ENCODE measurements at regions not wholly inside any gene's neighbourhood (a gene's known extent, or its start where the extent isn't known, plus 50 kb on each side); places are given as distances from the start of the nearest gene placed in this dataset.

DNA sequence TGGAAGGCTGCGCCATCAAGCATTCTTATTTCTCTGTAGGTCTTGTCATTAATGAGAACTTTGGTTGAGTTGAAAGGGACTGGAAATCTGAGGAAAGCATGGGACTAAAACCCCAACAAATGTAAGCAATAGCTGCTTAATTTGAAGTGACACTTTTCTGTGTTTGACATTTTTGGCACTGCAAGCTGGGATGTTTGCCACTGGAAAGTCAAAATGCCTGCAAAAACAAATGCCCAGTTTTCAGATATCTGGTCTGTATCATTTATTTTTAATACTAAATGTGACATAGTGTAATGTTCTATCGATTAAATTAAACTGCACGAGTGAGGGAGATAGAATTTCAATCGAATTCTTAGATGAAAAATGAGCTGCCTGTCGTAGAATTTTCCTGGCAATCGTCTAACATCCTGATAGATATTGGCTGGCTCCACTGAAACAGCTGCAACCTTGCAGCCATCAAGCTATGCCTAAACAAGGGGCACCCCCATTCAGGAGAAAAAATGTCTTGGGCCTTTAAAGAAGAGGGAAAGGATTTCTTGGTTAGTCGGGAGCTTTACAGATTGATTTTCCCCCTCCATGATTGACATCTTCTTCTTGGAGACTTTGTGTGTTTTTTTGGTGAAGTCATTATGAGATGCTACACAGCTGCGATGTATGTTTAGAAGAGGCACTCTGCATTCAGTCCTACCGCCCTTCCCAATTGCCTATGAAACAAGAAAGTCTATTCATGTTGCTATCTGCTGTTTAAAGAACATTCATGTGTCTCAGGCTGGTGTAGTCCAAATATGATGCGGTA is 316.7 kb upstream of the TBL1XR1 start:
- DNase-seq = peak; percentile 65

DNA sequence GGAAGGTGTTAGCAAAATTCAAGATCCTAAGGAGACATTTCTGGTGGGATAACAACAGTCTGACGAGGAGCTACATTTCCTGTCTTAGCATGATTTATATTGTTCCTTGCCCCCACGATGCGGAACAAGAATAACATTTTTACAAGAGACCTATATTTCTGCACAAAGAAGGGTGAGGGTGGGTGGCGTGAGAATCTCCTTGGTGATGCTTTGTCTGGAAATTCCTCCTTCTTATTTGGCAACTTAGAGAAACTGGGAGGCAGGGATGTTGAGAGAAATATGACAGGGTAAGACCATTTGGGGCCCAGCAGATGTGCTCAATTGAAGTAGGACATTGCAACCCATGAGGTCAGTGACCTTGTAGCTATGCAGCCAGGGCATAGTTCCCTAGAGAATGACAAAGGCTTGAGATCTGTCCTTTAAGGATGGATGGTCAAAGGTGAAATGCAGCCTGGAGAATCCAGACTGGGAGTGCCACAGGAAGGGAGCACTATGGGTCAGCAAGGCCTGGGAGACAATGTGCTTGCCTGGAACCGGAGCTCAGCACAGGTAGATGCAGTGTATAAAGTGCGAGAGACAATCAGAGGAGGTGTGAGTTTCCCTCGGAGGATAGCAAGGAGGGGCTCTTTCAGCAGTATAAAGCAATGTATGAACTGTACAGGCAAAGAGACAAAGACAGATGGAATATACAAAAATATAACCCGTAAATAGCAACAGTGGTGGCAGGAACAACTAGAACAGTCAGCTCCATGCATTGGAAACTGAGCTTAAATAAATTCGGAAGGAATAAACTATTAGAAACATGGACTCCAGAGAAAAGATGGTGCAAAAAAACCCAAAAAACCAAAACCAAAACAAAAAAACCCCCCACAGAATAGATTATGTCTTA is 317.6 kb upstream of the TBL1XR1 start:
- no peak for DNase-seq

- no peak for DNase-seq
These were observed 318.5 kb upstream of the TBL1XR1 start for GRCh38 chr3:177515786-177516157.

- peak; percentile 48 for DNase-seq
These were observed 319.1 kb upstream of the TBL1XR1 start for GRCh38 chr3:177516158-177517011.

GRCh38 chr3:177517906-177518305 is 320.6 kb upstream of the TBL1XR1 start:
- DNase-seq = no peak

DNA sequence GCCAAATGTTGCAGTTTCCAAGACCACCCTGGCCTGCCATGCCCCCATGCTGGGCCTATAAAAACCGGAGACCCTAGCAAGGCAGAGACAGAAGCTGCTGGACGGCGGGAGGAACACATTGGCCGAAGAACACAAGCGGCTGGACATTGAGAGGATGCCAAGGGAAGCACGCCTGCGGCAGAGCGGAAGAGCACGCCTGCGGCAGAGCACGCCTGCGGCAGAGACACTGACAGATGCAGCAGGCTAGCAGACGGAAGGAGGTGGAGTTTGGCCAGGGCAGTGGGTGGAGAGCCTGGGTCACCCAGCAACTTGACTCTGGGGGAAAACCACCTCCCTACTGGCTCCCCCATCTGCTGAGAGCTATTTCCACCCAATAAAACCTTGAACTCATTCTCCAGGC is 322.3 kb upstream of the TBL1XR1 start:
- DNase-seq = no peak

GRCh38 chr3:177521305-177521704 is 324.0 kb upstream of the TBL1XR1 start:
- DNase-seq = no peak

- no peak for DNase-seq
These were observed 324.8 kb upstream of the TBL1XR1 start for GRCh38 chr3:177522051-177522450.

DNA sequence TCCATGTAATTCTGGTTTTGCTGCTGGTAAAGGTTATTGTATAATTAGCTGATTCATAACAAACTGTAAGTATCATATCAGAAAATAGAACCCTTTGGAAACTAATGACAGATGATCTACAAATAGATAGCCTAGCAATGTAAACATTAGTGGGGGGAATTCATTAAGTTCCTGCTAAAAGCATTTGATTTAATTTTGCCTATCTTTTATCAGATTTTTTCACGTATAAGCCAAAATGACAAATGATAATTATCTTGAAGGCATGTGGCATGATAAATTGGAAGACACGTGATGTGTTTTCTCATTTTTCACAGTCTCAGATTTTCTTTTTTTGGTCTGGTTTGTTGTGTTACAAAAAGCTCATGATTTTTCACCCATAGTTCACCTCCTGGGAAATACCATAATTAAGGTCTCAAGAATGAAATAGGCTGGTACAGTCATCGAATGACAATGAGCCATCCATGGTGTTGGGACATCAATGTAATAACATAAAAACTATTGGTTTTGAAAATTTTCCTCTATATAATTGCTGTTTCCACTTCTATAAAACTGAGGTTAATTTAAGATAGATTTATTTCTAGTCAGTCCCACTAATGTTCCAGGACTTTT is 325.9 kb upstream of the TBL1XR1 start:
- no peak for DNase-seq

GRCh38 chr3:177523872-177524438 is 326.7 kb upstream of the TBL1XR1 start:
- DNase-seq = no peak

DNA sequence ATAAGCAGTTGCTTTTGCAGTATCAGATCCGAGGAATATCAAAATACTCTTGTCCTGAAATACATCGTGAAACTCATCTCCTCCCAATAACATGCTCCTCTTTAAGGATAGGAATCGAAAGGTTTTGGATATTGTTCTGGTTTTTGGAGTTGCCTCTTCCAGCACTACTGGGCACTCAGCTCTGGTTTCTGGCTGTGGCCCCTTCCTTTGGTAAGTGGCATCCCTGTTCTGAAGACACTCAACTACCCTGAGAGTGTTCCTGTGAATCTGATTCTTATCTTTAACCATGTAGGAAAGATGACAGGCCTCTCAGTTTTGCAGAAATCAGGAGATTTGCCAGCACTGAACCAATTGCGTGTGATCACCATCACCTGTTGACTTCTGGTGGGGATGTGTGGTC is 327.5 kb upstream of the TBL1XR1 start:
- DNase-seq = no peak

DNA sequence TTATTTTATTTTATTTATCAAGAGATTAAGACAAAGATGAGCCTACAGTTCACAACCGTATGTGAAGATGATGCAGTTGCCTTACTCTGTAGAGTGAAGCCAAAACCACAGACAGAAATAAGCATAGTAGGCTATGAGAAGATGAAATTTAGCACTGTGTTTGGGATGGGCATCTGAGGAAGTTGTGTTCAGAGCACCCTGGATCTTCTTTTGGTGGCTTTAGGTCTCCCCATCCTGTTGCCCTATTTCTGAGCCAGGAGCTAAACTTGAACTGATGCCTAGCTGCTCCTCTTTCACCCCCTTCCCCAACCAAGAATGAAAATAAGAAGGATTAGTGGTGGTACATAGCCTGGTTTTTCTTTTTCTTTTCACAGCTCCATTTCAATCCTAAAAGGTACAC is 328.1 kb upstream of the TBL1XR1 start:
- no peak for DNase-seq

DNA sequence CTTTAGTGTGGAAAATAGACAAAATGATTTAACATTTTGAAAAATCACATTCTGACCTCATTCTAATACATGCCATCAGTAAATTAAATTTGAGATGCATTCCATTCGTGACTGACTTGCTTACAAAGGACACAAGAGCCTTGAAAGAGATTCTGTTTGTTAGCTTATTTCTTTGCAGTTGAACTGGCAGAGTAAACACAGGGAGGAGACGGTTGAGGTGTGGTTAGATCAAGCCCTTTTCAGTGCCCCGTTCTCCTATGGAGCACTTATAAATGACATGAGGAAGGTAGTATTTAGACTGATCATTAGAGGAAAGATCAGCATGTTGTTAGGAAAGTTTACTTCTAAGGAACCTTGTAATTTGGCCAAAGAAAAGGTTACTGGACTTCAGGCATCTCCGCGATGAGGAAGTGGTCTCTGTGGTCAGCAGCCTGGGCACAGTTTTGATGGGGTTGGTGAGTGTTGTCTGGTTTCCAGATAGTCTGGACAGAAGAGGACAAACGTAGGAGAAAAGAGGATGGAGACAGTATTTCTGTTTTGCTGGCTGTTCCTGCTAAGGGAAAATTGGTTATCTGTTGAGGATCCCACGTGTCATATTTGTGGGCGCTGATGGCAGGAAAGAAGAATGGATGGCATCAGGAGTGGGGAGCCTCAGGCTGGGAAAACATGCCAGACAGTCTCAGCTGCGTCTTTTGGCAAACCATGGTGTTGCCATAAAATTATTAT is 328.9 kb upstream of the TBL1XR1 start:
- no peak for DNase-seq

GRCh38 chr3:177527182-177527581 is 329.9 kb upstream of the TBL1XR1 start:
- DNase-seq = no peak

DNA sequence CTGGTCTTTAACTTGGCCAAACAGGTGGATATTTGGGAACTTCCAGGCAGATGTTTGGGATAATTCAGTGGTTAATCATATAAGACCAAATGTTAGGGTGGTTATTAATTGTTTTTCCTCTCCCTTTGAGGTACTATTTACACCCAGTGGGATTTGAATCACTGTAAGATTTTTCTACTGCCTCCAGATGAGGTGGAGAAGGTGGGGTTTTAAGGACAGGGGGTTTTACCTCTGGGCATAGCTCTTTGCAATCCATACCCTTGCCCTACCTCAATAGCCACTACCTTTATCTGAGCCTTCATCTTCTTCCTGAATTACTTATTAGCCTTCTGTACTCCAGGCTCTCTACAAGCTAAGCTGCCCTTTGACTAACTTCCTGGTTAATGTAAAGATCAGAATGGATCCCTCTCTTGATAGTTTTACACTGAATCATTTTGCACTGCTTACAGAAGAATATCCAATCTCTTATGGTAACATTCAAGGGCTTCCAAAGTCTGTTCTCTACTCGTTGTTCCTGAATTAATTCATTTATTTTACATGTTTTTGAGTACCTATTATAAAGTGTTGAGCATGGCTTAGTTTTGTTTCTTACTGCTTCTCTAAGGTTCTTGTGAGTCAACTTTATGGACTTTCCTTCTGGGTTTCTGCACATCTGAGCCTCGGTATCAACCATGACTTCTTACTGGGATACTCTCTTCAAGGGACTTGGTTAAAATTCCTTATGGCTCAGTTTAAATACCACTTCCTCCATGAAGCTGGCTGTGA is 331.2 kb upstream of the TBL1XR1 start:
- DNase-seq = no peak

GRCh38 chr3:177529071-177529550 is 331.8 kb upstream of the TBL1XR1 start:
- DNase-seq = no peak

DNA sequence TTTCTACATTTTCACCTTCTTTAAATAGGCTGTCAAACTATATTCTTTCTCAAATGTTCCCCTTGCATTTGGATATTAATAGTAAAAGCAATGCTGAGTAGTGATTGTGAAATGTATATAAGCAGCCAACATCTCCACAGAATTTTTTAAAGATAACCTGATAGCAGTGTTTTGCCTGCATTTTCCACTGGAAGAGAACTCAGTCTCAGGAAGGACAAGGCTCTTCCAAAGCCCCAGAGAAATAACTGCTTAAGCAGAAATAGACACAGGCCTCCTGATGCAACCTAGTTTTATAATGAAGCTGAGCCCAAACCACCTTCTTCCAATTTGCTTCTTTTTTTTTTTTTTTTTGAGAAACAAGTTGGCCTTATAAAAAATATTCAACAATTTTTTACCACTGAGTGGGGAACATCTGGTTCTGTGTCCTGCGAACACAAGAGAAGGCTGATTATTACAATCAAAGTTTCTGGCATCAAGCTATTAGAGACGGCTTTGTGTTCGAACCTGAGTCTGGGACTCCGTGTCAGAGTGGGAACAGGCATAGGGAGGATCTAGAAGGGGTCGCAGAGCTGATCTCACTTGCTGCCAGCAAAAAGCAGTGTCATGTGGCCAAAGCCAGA is 332.5 kb upstream of the TBL1XR1 start:
- peak; percentile 48 for DNase-seq

- DNase-seq = no peak
These were observed 333.6 kb upstream of the TBL1XR1 start for GRCh38 chr3:177530908-177531307.

- no peak for DNase-seq
These were observed 339.6 kb upstream of the TBL1XR1 start for GRCh38 chr3:177536873-177537272.

GRCh38 chr3:177537612-177538011 is 340.3 kb upstream of the TBL1XR1 start:
- no peak for DNase-seq
